Mesendoderm (in vitro differentiated cells): ENCODE measurements at regions not wholly inside any gene's neighbourhood (a gene's known extent, or its start where the extent isn't known, plus 50 kb on each side); places are given as distances from the start of the nearest gene placed in this dataset.

Experiments used
- DNase-seq: peaks from one replicate; pipeline ENCODE4 v3.0.0; 2013
- H2AK5ac ChIP-seq: 2 replicates; pipeline ENCODE4 v1.6.1; 2013; ENCODE audit warnings: low read length, inconsistent platforms
- H2BK120ac ChIP-seq: 2 replicates; pipeline ENCODE4 v1.6.1; 2013; ENCODE audit warnings: low read depth, mild to moderate bottlenecking, low read length, moderate library complexity, mixed read lengths
- H2BK15ac ChIP-seq: replicated peaks from 2 replicates; pipeline ENCODE4 v1.6.1; 2013; ENCODE audit warnings: low read depth, mild to moderate bottlenecking, moderate library complexity
- H2BK5ac ChIP-seq: 2 replicates; pipeline ENCODE4 v1.6.1; 2013; ENCODE audit warnings: low read length, inconsistent platforms
- H3K18ac ChIP-seq: 2 replicates; pipeline ENCODE4 v1.6.1; 2013; ENCODE audit warnings: mild to moderate bottlenecking, low read length, mixed read lengths
- H3K23ac ChIP-seq: one replicate; pipeline ENCODE4 v1.6.1; 2013; ENCODE audit warnings: low read length
- H3K27ac ChIP-seq: 2 replicates; pipeline ENCODE4 v1.5.1; 2013; ENCODE audit warnings: low read depth, mild to moderate bottlenecking, inconsistent platforms, low read length, moderate library complexity
- H3K27me3 ChIP-seq: 2 replicates; pipeline ENCODE4 v1.6.1; 2013; ENCODE audit warnings: low read length, control low read depth, mild to moderate bottlenecking, inconsistent platforms; ENCODE audit not compliant: insufficient read depth, poor library complexity
- H3K36me3 ChIP-seq: 2 replicates; pipeline ENCODE4 v1.6.1; 2013; ENCODE audit warnings: low read length, inconsistent platforms; ENCODE audit not compliant: control insufficient read depth, insufficient read depth
- H3K4ac ChIP-seq: one replicate; pipeline ENCODE4 v1.6.1; 2013; ENCODE audit warnings: low read depth, mild to moderate bottlenecking, low read length, moderate library complexity
- H3K4me1 ChIP-seq: 2 replicates; pipeline ENCODE4 v1.6.1; 2013; ENCODE audit warnings: low read depth, low read length, inconsistent platforms; ENCODE audit not compliant: control insufficient read depth
- H3K4me2 ChIP-seq: 2 replicates; pipeline ENCODE4 v1.6.1; 2013; ENCODE audit warnings: low read length
- H3K4me3 ChIP-seq: 2 replicates; pipeline ENCODE4 v1.5.1; 2013; ENCODE audit warnings: mild to moderate bottlenecking, low read length
- H3K56ac ChIP-seq: one replicate; pipeline ENCODE4 v1.6.1; 2013; ENCODE audit warnings: low read length
- H3K79me1 ChIP-seq: 2 replicates; pipeline ENCODE4 v1.6.1; 2013; ENCODE audit warnings: low read length, inconsistent platforms
- H3K79me2 ChIP-seq: 2 replicates; pipeline ENCODE4 v1.6.1; 2013; ENCODE audit warnings: mild to moderate bottlenecking, low read length; ENCODE audit not compliant: control insufficient read depth, insufficient read depth
- H3K9ac ChIP-seq: 2 replicates; pipeline ENCODE4 v1.6.1; 2013; ENCODE audit warnings: low read length, inconsistent platforms
- H4K5ac ChIP-seq: one replicate; pipeline ENCODE4 v1.6.1; 2013; ENCODE audit warnings: low read length
- H4K8ac ChIP-seq: one replicate; pipeline ENCODE4 v1.6.1; 2013; ENCODE audit warnings: low read depth, mild to moderate bottlenecking, control low read depth, low read length, moderate library complexity
- WGBS: extraction: QIAGEN DNeasy Blood & Tissue Kit; methylation state at CpG from one replicate; pipeline ENCODE4 v1.1.7; 2013; ENCODE audit warnings: low lambda C conversion rate, missing lambda C conversion rate; ENCODE audit not compliant: insufficient coverage; ENCODE audit errors: extremely low coverage; 5-methylcytosine and 5-hydroxymethylcytosine counted together

DNA sequence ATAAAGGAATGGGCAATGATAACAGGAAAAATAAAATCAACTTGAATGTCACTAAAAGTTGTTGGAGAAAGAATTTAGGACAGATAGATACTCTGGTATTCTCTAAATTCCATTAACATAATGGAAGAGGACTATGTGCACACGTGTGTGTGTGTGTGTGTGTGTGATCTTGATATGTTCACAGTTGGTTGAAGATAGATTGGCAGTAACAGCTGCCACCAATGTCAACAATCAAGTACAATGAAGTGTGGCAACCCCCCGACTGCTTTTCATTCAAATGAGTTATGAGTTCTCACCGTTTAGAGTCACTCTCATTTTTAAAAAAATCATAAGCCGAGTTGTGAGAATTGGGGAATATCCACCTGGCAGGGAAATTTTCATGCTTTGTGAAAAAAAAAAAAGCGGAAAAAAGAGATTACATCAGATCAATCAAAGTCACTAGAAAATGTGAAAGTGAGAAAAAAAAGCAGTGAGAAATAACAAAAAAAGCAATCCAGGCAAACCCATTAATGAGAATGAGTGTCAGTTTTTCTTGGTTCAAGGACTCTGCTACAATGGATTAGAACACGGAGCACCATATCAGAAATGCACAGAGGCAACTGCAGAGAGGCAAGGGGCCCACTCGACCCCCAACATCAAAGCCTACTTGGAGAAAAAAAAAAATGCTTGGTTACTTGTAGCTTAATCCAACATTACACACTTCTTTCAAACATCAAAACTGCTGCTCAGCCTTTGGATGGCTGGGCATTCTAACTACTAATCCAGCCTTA lies 414.9 kb upstream of the PITX2 start:
- no peak overlapping the region for H3K9ac ChIP-seq
- H3K79me2 ChIP-seq, result no peaks in the 10 kb centered on the region
- no peak overlapping the region for H4K8ac ChIP-seq
- H3K36me3 ChIP-seq, result no peaks in the 10 kb centered on the region
- no peak overlapping the region for H2BK15ac ChIP-seq
- no peak overlapping the region for H3K18ac ChIP-seq
- no peaks in the 10 kb centered on the region for H3K4me1 ChIP-seq
- no peak overlapping the region for H2BK5ac ChIP-seq
- no peak overlapping the region for H3K23ac ChIP-seq
- H3K4me3 ChIP-seq, result no peak overlapping the region
- H3K4ac ChIP-seq, result no peak overlapping the region
- WGBS, result no CpG with 5 or more reads among the region's 7 CpGs
- no peak overlapping the region for H3K27ac ChIP-seq
- no peak overlapping the region for H2BK120ac ChIP-seq
- no peaks in the 10 kb centered on the region for H3K79me1 ChIP-seq
- no peak overlapping the region for H3K56ac ChIP-seq
- DNase-seq, result no peak
- no peak overlapping the region for H2AK5ac ChIP-seq
- H4K5ac ChIP-seq, result no peak overlapping the region
- no peaks in the 10 kb centered on the region for H3K27me3 ChIP-seq
- no peak overlapping the region for H3K4me2 ChIP-seq

DNA sequence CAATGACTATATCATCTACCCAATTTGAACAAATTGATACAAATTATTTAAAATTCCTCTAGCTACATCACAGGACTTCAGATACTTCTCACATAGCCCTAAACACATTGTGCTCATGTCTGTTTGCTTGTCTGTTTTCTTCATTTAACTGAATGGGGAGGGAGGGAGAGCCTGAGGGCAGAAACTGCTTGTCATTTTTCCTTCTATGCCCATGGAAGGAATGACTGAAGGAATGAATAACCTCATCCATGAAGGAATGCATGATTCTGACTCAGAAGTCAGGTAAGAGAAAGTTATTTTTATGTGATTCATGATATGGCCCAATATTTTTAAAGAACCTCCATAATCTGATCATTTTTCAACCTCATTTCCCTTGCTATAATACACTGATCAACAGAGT lies 418.0 kb upstream of the PITX2 start:
- DNase-seq, result peak; percentile 38
- no peak overlapping the region for H2AK5ac ChIP-seq
- H3K4me3 ChIP-seq, result no peak overlapping the region
- no peak overlapping the region for H3K56ac ChIP-seq
- H3K27ac ChIP-seq, result no peak overlapping the region
- H3K4me1 ChIP-seq, result no peaks in the 10 kb centered on the region
- H3K4me2 ChIP-seq, result no peak overlapping the region
- no peaks in the 10 kb centered on the region for H3K79me1 ChIP-seq
- no peak overlapping the region for H4K8ac ChIP-seq
- no peak overlapping the region for H2BK120ac ChIP-seq
- H4K5ac ChIP-seq, result no peak overlapping the region
- no peak overlapping the region for H3K9ac ChIP-seq
- H3K27me3 ChIP-seq, result no peaks in the 10 kb centered on the region
- no peak overlapping the region for H3K18ac ChIP-seq
- H2BK5ac ChIP-seq, result no peak overlapping the region
- no peaks in the 10 kb centered on the region for H3K79me2 ChIP-seq
- no peak overlapping the region for H3K4ac ChIP-seq
- no peak overlapping the region for H3K23ac ChIP-seq
- no peaks in the 10 kb centered on the region for H3K36me3 ChIP-seq
- no peak overlapping the region for H2BK15ac ChIP-seq

DNA sequence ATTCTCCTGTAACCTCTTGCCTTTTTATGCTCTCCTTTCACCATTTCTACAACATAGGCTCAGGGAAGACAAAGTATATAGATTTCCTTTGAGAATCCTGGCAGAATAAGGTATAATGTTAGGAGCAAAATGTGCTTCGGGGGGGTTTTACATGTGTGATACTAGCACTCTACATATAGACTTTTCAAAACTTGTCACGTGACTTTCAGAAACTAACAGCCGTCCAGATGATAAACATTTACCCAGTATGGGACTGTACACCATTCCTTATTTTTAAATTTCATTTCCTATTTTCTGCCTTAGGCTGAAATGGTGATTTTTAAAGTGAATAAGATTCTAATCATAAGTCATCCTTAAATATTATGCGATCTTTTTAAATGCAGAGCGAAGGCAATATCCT lies 420.4 kb upstream of the PITX2 start:
- H4K8ac ChIP-seq, result no peak overlapping the region
- H3K18ac ChIP-seq, result no peak overlapping the region
- no peak overlapping the region for H2AK5ac ChIP-seq
- H2BK120ac ChIP-seq, result no peak overlapping the region
- H3K27ac ChIP-seq, result no peak overlapping the region
- H3K9ac ChIP-seq, result no peak overlapping the region
- no peak overlapping the region for H3K4ac ChIP-seq
- H4K5ac ChIP-seq, result no peak overlapping the region
- H3K23ac ChIP-seq, result no peak overlapping the region
- WGBS, result no CpG with 5 or more reads among the region's 5 CpGs
- H3K56ac ChIP-seq, result no peak overlapping the region
- H3K4me2 ChIP-seq, result no peak overlapping the region
- H3K36me3 ChIP-seq, result no peaks in the 10 kb centered on the region
- no peaks in the 10 kb centered on the region for H3K27me3 ChIP-seq
- DNase-seq, result no peak
- H3K79me2 ChIP-seq, result no peaks in the 10 kb centered on the region
- no peak overlapping the region for H2BK15ac ChIP-seq
- H2BK5ac ChIP-seq, result no peak overlapping the region
- no peaks in the 10 kb centered on the region for H3K4me1 ChIP-seq
- no peaks in the 10 kb centered on the region for H3K79me1 ChIP-seq
- no peak overlapping the region for H3K4me3 ChIP-seq

DNA sequence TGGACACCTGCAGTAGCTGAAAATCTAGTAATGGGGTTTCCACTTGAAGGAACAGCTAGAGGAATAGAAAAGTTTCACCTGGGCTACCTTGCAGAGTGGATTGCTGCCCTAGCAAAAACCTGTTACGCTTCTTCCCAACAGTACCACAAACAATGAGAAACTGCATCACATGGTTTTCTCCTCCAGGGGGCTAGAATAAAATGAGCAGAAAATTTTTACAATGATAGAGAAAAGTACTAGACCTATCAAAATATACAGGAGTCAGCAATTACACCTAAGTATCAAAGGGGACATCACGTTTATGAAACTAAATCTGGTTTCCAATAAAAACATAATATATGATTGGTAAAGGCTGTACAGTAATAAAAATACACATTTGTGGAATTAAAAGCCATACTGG lies 423.1 kb upstream of the PITX2 start:
- H3K56ac ChIP-seq, result no peak overlapping the region
- no peaks in the 10 kb centered on the region for H3K36me3 ChIP-seq
- H2BK15ac ChIP-seq, result no peak overlapping the region
- H3K27ac ChIP-seq, result no peak overlapping the region
- no peaks in the 10 kb centered on the region for H3K79me1 ChIP-seq
- H3K18ac ChIP-seq, result no peak overlapping the region
- DNase-seq, result peak; percentile 21
- H3K79me2 ChIP-seq, result no peaks in the 10 kb centered on the region
- H3K4me1 ChIP-seq, result no peaks in the 10 kb centered on the region
- H3K27me3 ChIP-seq, result no peaks in the 10 kb centered on the region
- H3K4me3 ChIP-seq, result no peak overlapping the region
- H3K9ac ChIP-seq, result no peak overlapping the region
- no peak overlapping the region for H3K4me2 ChIP-seq
- no peak overlapping the region for H3K23ac ChIP-seq
- H4K5ac ChIP-seq, result no peak overlapping the region
- no CpG with 5 or more reads among the region's 2 CpGs for WGBS
- no peak overlapping the region for H2BK5ac ChIP-seq
- no peak overlapping the region for H2AK5ac ChIP-seq
- H4K8ac ChIP-seq, result no peak overlapping the region
- H3K4ac ChIP-seq, result no peak overlapping the region
- no peak overlapping the region for H2BK120ac ChIP-seq

DNA sequence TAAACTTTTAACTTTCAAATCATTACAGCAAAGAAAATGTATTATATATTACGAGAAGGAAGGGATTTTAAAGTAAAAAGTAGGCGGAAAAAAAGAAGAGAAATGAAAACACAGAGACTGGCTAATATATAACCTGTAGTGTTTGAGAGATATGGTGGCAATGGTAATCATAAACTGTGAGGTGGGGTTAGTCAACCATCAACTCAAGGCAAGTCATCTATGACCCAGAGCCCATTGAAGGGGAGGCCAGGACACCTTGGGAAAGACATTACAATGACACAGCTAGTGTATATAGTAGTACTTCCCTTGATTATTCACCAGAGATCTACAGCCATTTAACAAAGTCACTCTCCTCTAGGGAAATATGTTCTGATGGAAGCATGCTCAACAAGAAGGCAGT lies 423.9 kb upstream of the PITX2 start:
- no peak overlapping the region for H3K18ac ChIP-seq
- H3K27me3 ChIP-seq, result no peaks in the 10 kb centered on the region
- H3K56ac ChIP-seq, result no peak overlapping the region
- H3K27ac ChIP-seq, result no peak overlapping the region
- no peak overlapping the region for H2BK120ac ChIP-seq
- H3K36me3 ChIP-seq, result no peaks in the 10 kb centered on the region
- no peak overlapping the region for H3K9ac ChIP-seq
- no peak overlapping the region for H3K4ac ChIP-seq
- H3K4me3 ChIP-seq, result no peak overlapping the region
- H3K4me1 ChIP-seq, result no peaks in the 10 kb centered on the region
- H4K8ac ChIP-seq, result no peak overlapping the region
- H3K79me2 ChIP-seq, result no peaks in the 10 kb centered on the region
- no peak overlapping the region for H4K5ac ChIP-seq
- no peak for DNase-seq
- no peak overlapping the region for H3K4me2 ChIP-seq
- no peaks in the 10 kb centered on the region for H3K79me1 ChIP-seq
- no peak overlapping the region for H2BK5ac ChIP-seq
- WGBS, result 100% methylated on average over 2 of the region's 2 CpGs
- no peak overlapping the region for H2BK15ac ChIP-seq
- H3K23ac ChIP-seq, result no peak overlapping the region
- H2AK5ac ChIP-seq, result no peak overlapping the region

DNA sequence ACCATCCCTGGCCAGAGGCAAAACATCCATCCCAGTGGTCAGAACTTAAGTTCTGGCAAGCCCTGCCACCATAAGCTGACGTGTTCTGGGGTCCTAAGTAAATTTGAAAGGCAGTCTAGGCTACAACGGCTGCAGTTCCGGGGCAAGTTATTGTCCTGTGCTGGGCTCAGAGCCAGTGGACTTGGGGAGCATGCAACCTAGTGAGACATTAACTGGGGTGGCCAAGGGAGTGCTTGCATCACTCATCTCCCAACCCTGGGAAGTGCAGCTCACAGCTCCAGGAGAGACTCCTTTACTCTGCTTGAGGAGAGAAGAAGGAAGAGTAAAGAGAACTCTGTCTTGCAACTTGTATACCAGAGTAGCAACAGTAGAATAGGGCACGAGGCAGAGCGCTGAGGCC lies 425.4 kb upstream of the PITX2 start:
- no peak overlapping the region for H3K4me3 ChIP-seq
- no peak overlapping the region for H2AK5ac ChIP-seq
- H3K18ac ChIP-seq, result no peak overlapping the region
- no peak overlapping the region for H4K8ac ChIP-seq
- H3K27me3 ChIP-seq, result no peaks in the 10 kb centered on the region
- no peaks in the 10 kb centered on the region for H3K36me3 ChIP-seq
- H3K4me1 ChIP-seq, result no peaks in the 10 kb centered on the region
- WGBS, result no CpG with 5 or more reads among the region's 5 CpGs
- no peak overlapping the region for H3K56ac ChIP-seq
- H4K5ac ChIP-seq, result no peak overlapping the region
- H2BK5ac ChIP-seq, result no peak overlapping the region
- no peak overlapping the region for H3K23ac ChIP-seq
- no peak overlapping the region for H2BK120ac ChIP-seq
- H3K27ac ChIP-seq, result no peak overlapping the region
- H3K79me2 ChIP-seq, result no peaks in the 10 kb centered on the region
- H3K9ac ChIP-seq, result no peak overlapping the region
- no peak overlapping the region for H3K4ac ChIP-seq
- no peak overlapping the region for H2BK15ac ChIP-seq
- no peaks in the 10 kb centered on the region for H3K79me1 ChIP-seq
- H3K4me2 ChIP-seq, result no peak overlapping the region
- DNase-seq, result no peak
